IMR-90 (cell line): ENCODE measurements at regions not wholly inside any gene's neighbourhood (a gene's known extent, or its start where the extent isn't known, plus 50 kb on each side); places are given as distances from the start of the nearest gene placed in this dataset.

ENCODE experiments used
- ATAC-seq: fragments of 200-7000 bp; cut with Tn5 transposase; 2 replicates; pipeline ENCODE4 v1.9.1; 2020; ENCODE audit warnings: low read depth, mild to moderate bottlenecking, moderate library complexity
- BruUV-seq: library from RNA; stranded (reverse); fragments of 400-500 nt; replicated peaks from 2 replicates; lab custom pipeline; 2021; lab: Mats Ljungman, UMichigan
- CTCF ChIA-PET: fragments of 300-600 bp; formaldehyde crosslinking; extraction: SDS; loops from one replicate; lab custom pipeline; 2021; ENCODE audit warnings: antibody characterized with exemption; lab: Yijun Ruan, JAX
- POLR2A ChIA-PET: fragments of 300-600 bp; sonication (Branson Sonifier 250); formaldehyde crosslinking; loops from one replicate; lab custom pipeline; 2022; ENCODE audit warnings: antibody characterized with exemption; ENCODE audit not compliant: unreplicated experiment; lab: Charles Lee
- DNase-seq: peaks from one replicate; pipeline ENCODE4 v3.0.0; 2013
- H2AFZ ChIP-seq: replicated peaks from 2 replicates; pipeline ENCODE3; 2013; ENCODE audit warnings: low read length, mild to moderate bottlenecking; ENCODE audit not compliant: poor library complexity
- H2AK5ac ChIP-seq: 2 replicates; pipeline ENCODE4 v1.6.1; 2013; ENCODE audit warnings: low read depth, low read length, inconsistent platforms
- H2AK9ac ChIP-seq: replicated peaks from 2 replicates; pipeline ENCODE3; 2013; ENCODE audit warnings: mild to moderate bottlenecking, low read depth, low read length, moderate library complexity; ENCODE audit not compliant: poor library complexity
- H2BK120ac ChIP-seq: 2 replicates; pipeline ENCODE4 v1.6.1; 2013; ENCODE audit warnings: low read depth, low read length, inconsistent platforms
- H2BK15ac ChIP-seq: 3 replicates; pipeline ENCODE4 v1.6.1; 2013; ENCODE audit warnings: low read depth, low read length, inconsistent platforms
- H2BK20ac ChIP-seq: 2 replicates; pipeline ENCODE4 v1.6.1; 2013; ENCODE audit warnings: low read depth, mild to moderate bottlenecking, inconsistent platforms, low read length, moderate library complexity
- H2BK5ac ChIP-seq: 2 replicates; pipeline ENCODE4 v1.6.1; 2013; ENCODE audit warnings: mild to moderate bottlenecking, low read depth, low read length, inconsistent platforms; ENCODE audit not compliant: poor library complexity, severe bottlenecking
- H3K14ac ChIP-seq: replicated peaks from 2 replicates; pipeline ENCODE4 v1.6.1; 2013; ENCODE audit warnings: low read depth, low read length, inconsistent platforms
- H3K18ac ChIP-seq: 2 replicates; pipeline ENCODE4 v1.6.1; 2013; ENCODE audit warnings: low read depth, low read length, control low read depth
- H3K23ac ChIP-seq: 2 replicates; pipeline ENCODE4 v1.6.1; 2013; ENCODE audit warnings: low read depth, low read length, inconsistent platforms
- H3K27ac ChIP-seq: 2 replicates; pipeline ENCODE4 v1.5.1; 2013; ENCODE audit warnings: mild to moderate bottlenecking, control low read depth, low read length; ENCODE audit not compliant: insufficient read depth
- H3K27me3 ChIP-seq: 2 replicates; pipeline ENCODE4 v1.6.1; 2013; ENCODE audit warnings: low read length; ENCODE audit not compliant: control insufficient read depth, insufficient read depth
- H3K36me3 ChIP-seq: 2 replicates; pipeline ENCODE4 v1.6.1; 2013; ENCODE audit warnings: low read length, mixed read lengths; ENCODE audit not compliant: control insufficient read depth, insufficient read depth
- H3K4ac ChIP-seq: 2 replicates; pipeline ENCODE4 v1.6.1; 2013; ENCODE audit warnings: low read depth, low read length, inconsistent platforms
- H3K4me1 ChIP-seq: 2 replicates; pipeline ENCODE4 v1.6.1; 2013; ENCODE audit warnings: low read length, mixed read lengths; ENCODE audit not compliant: control insufficient read depth, insufficient read depth
- H3K4me2 ChIP-seq: 2 replicates; pipeline ENCODE4 v1.6.1; 2013; ENCODE audit warnings: low read depth, mild to moderate bottlenecking, control low read depth, low read length, moderate library complexity
- H3K4me3 ChIP-seq: 2 replicates; pipeline ENCODE4 v1.5.1; 2013; ENCODE audit warnings: low read depth, mild to moderate bottlenecking, control low read depth, low read length, moderate library complexity; ENCODE audit not compliant: insufficient read depth
- H3K56ac ChIP-seq: 2 replicates; pipeline ENCODE4 v1.6.1; 2013; ENCODE audit warnings: low read length, inconsistent platforms; ENCODE audit not compliant: insufficient read depth; ENCODE audit errors: extremely low read depth
- H3K79me1 ChIP-seq, 2 experiments: 2 replicates each; pipeline ENCODE4 v1.6.1; 2013; ENCODE audit warnings: low read length in 2 of 2, inconsistent platforms in 1 of 2, low read depth in 1 of 2
- H3K9ac ChIP-seq: 2 replicates; pipeline ENCODE4 v1.6.1; 2013; ENCODE audit warnings: low read depth, low read length, control low read depth
- H3K9me1 ChIP-seq: 2 replicates; pipeline ENCODE4 v1.6.1; 2013; ENCODE audit warnings: low read length, inconsistent platforms; ENCODE audit not compliant: insufficient read depth
- H3K9me3 ChIP-seq: 2 replicates; pipeline ENCODE4 v1.6.1; 2013; ENCODE audit warnings: low read length; ENCODE audit not compliant: control insufficient read depth, insufficient read depth
- H4K20me1 ChIP-seq: 2 replicates; pipeline ENCODE4 v1.6.1; 2013; ENCODE audit warnings: low read length, inconsistent platforms; ENCODE audit not compliant: insufficient read depth
- H4K5ac ChIP-seq: 2 replicates; pipeline ENCODE4 v1.6.1; 2013; ENCODE audit warnings: mild to moderate bottlenecking, low read depth, low read length, control low read depth
- H4K8ac ChIP-seq, 2 experiments: 2 replicates each; pipeline ENCODE4 v1.6.1; 2013; ENCODE audit warnings: low read depth in 2 of 2, low read length in 2 of 2, control low read depth in 1 of 2, inconsistent platforms in 1 of 2
- H4K91ac ChIP-seq: 2 replicates; pipeline ENCODE4 v1.6.1; 2013; ENCODE audit warnings: low read depth, low read length, inconsistent platforms; ENCODE audit not compliant: insufficient read depth
- BHLHE40 ChIP-seq: fragments of 150-350 bp; IDR thresholded peaks from 2 replicates; pipeline ENCODE4 v1.6.1; 2016; ENCODE audit warnings: mild to moderate bottlenecking, low read depth, low read length
- CEBPB ChIP-seq: IDR thresholded peaks from 2 replicates; pipeline ENCODE4 v1.6.1; 2012; ENCODE audit warnings: low read depth, low read length, improper control_type of control experiment
- CHD1 ChIP-seq: IDR thresholded peaks from 2 replicates; pipeline ENCODE4 v1.6.1; 2012; ENCODE audit warnings: low read depth, low read length, improper control_type of control experiment
- CTCF ChIP-seq: conservative IDR thresholded peaks from 2 replicates; pipeline ENCODE4 v1.5.1; 2012; ENCODE audit warnings: mild to moderate bottlenecking, low read depth, low read length, improper control_type of control experiment
- MAFK ChIP-seq: IDR thresholded peaks from 2 replicates; pipeline ENCODE4 v1.6.1; 2012; ENCODE audit warnings: low read depth, low read length, improper control_type of control experiment
- MAZ ChIP-seq: IDR thresholded peaks from 2 replicates; pipeline ENCODE4 v1.6.1; 2012; ENCODE audit warnings: low read depth, mild to moderate bottlenecking, low read length, improper control_type of control experiment, moderate library complexity, borderline replicate concordance
- MXI1 ChIP-seq: IDR thresholded peaks from 2 replicates; pipeline ENCODE4 v1.6.1; 2012; ENCODE audit warnings: low read depth, mild to moderate bottlenecking, low read length, moderate library complexity, borderline replicate concordance
- NFE2L2 ChIP-seq: fragments of 150-350 bp; IDR thresholded peaks from 2 replicates; pipeline ENCODE4 v1.6.1; 2016; ENCODE audit warnings: low read depth, mild to moderate bottlenecking, low read length
- RCOR1 ChIP-seq: IDR thresholded peaks from 2 replicates; pipeline ENCODE4 v1.6.1; 2012; ENCODE audit warnings: mild to moderate bottlenecking, low read length, improper control_type of control experiment; ENCODE audit not compliant: insufficient replicate concordance
- RFX5 ChIP-seq: IDR thresholded peaks from 2 replicates; pipeline ENCODE4 v1.8.0; 2012; ENCODE audit warnings: low read depth, mild to moderate bottlenecking, low read length, moderate library complexity
- USF2 ChIP-seq: fragments of 150-350 bp; IDR thresholded peaks from 2 replicates; pipeline ENCODE4 v1.6.1; 2017; ENCODE audit warnings: mild to moderate bottlenecking, antibody characterized with exemption, low read length, low read depth
- WGBS, 2 experiments: methylation state at CpG; one replicate each; pipeline versions ENCODE4 v1.1.5 to v1.1.7; 2013; ENCODE audit warnings: missing lambda C conversion rate in 2 of 2; ENCODE audit not compliant: insufficient read length in 1 of 2; ENCODE audit errors: extremely low coverage in 2 of 2; 5-methylcytosine and 5-hydroxymethylcytosine counted together
- dilution Hi-C: fragments of 300-500 bp; cut with HindIII; formaldehyde crosslinking; loops from one replicate; pipeline ENCODE4 v1.14.3; 2018; ENCODE audit warnings: low sequenced_read_pairs; ENCODE audit not compliant: unreplicated experiment
- in situ Hi-C: fragments of 300-500 bp; cut with MboI; formaldehyde crosslinking; loops from 3 replicates; pipeline ENCODE4 v1.14.3; 2019; ENCODE audit warnings: low sequenced_read_pairs, inconsistent platforms, mixed read lengths
- intact Hi-C: fragments of 100-400 bp; cut with micrococcal nuclease; formaldehyde crosslinking; loops from 2 replicates; pipeline ENCODE4 v1.10.0; 2022

GRCh38 chr2:14759082-14759481, 126.6 kb downstream of the LRATD1 start:
- no peak overlapping the region for H3K56ac ChIP-seq
- DNase-seq = no peak
- H2BK15ac ChIP-seq = no peak overlapping the region
- no peak overlapping the region for H3K4me3 ChIP-seq
- ATAC-seq = no peak
- H3K9ac ChIP-seq = no peak overlapping the region
- no peaks in the 10 kb centered on the region for H3K36me3 ChIP-seq
- H4K20me1 ChIP-seq = no peaks in the 10 kb centered on the region
- H3K9me3 ChIP-seq = peaks cover 7% of the 10 kb centered on the region
- in situ Hi-C loops = no loop called here
- no peak overlapping the region for H2BK20ac ChIP-seq
- intact Hi-C loops = loop anchor here (10.0 kb wide), 1 partner anchor 124 kb away; the partner anchor contains the start of gene LRATD1
- no peak overlapping the region for H2AFZ ChIP-seq
- H3K4ac ChIP-seq = no peak overlapping the region
- POLR2A ChIA-PET = no interaction called here
- no peaks in the 10 kb centered on the region for H3K4me1 ChIP-seq
- no peak overlapping the region for H3K23ac ChIP-seq
- no peak overlapping the region for H3K27ac ChIP-seq
- no peak overlapping the region for H4K91ac ChIP-seq
- H3K4me2 ChIP-seq = no peak overlapping the region
- H3K9me1 ChIP-seq = no peaks in the 10 kb centered on the region
- TF ChIP-seq CHD1 (no peak), NFE2L2 (no peak), RCOR1 (no peak), USF2 (no peak), CTCF (no peak), MXI1 (no peak), MAZ (no peak), RFX5 (no peak), BHLHE40 (no peak), CEBPB (no peak), MAFK (no peak)
- H3K79me1 ChIP-seq = no peaks in the 10 kb centered on the region
- H3K14ac ChIP-seq = no peak overlapping the region
- dilution Hi-C loops = no loop called here
- CTCF ChIA-PET = no interaction called here
- H3K18ac ChIP-seq = no peak overlapping the region
- no peak overlapping the region for H2AK9ac ChIP-seq
- BruUV-seq = no TSS peak
- no CpG with 5 or more reads among the region's 5 CpGs for WGBS, 2 experiments
- no peak overlapping the region for H2BK5ac ChIP-seq
- no peak overlapping the region for H4K8ac ChIP-seq
- H2BK120ac ChIP-seq = no peak overlapping the region
- no peak overlapping the region for H4K5ac ChIP-seq
- H2AK5ac ChIP-seq = no peak overlapping the region
- H3K27me3 ChIP-seq = no peaks in the 10 kb centered on the region
